ENCODE measurements at regions not wholly inside any gene's neighbourhood (a gene's known extent, or its start where the extent isn't known, plus 50 kb on each side); places are given as distances from the start of the nearest gene placed in this dataset.

GRCh38 chr3:164302622-164303021 is 775.7 kb downstream of the SI start:
- no peak for TF ChIP-seq CTCF (IDR thresholded peaks at IDR 0.05)
- TF ChIP-seq ZFX (IDR thresholded peaks at IDR 0.05; ENCODE audit: borderline replicate concordance), result no peak
